GM04504 (cell line): ENCODE measurements at regions not wholly inside any gene's neighbourhood (a gene's known extent, or its start where the extent isn't known, plus 50 kb on each side); places are given as distances from the start of the nearest gene placed in this dataset.
"Not testable (repeated sequence)": the region's sequence is repeated elsewhere in the genome, so short reads cannot be mapped to it uniquely, and the experiment has no call there.

Experiments
- DNase-seq: peaks from one replicate; pipeline ENCODE4 v3.0.0-alpha.2; 2012; ENCODE audit warnings: low read depth

DNA sequence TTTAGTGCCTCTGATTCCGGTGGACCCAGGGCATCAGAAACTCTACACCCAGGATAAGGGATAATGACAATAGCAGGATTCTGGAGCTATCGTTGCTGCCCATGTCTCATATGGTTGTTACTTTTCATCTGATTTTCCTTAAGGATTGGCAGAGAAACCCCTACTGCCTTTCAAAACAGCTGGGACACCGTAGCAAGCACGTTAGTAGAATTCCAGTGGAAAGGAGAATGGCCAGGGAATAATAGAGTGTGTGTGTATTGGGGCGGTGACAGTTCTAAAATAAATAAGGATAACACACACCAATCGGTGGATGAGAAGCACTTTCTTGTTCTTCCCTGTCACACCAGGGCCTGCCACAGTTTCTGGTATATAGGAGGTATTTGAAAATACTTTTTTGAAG is 251.8 kb downstream of the HAPSTR1 start:
- DNase-seq, result no peak

DNA sequence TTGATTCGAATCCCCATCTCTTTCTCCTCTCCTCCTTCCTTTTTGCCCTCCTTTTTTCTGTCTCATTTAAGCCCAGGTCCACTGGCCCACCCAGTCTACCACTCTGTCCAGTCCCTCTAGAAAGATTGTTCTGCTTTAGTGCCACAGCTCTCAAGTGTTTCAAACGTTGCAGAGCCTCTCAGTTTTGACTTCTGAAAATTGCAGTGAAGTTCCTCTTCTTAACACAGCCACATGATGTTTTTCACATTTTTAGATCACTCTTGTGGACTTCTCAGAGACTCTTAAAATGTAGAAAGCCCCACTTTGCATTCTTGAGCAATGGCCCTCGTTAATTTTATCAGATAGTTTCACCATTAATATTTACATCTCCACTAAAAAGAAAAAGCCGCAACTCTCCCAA is 253.1 kb downstream of the HAPSTR1 start:
- no peak for DNase-seq

DNA sequence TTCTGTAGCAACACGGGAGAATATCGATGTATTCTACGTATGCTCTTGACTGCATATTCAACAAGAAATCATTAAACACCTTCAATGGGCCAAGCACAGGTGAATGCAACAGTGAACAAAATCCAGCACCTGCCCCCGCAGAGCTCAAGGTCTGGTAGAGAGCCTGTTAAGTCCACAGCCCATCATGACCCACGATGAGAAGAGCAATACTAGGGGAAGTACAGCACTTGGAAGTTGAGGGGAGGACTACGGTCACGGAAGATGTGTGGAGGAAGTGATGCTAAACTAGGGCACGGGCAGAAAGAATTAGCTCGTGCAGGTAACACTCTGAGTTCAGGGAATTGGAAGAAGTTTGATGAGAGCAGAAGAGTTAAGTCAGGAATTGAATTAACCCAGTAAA is 253.6 kb downstream of the HAPSTR1 start:
- no peak for DNase-seq

DNA sequence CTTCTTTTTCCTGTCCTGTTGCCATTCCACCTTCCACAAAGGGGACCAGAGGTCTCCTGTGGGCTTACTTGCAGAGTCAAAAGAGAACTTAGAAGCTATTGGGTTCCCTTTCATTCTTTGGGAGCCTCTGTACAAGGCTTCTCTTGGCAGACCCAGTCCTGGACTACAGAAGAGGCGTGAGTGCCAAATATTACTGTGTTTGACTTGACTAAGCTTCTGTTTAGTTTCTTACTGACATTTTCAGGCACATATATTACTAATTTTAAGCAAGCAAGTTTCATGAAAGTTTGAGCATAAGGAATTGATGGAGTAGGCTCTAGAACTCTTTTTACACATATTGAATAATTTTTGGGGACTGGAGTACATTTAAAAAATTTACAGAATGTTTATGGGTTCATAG is 254.4 kb downstream of the HAPSTR1 start:
- DNase-seq, result no peak

DNA sequence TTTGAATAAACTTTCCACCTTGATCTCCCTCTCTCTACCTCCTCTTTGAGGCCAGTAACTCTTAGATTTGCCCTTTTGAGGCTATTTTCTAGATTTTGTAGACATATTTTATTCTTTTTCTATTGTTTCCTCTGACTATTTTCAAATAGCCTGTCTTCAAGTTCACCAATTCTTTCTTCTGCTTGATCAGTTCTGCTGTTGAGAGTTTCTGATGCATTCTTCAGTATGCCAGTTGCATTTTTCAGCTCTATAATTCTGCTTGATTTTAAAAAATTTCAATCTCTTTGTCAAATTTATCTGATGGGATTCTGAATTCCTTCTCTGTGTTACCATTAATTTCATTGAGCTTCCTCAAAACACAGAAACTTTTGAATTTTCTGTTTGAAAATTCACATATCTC is 257.5 kb downstream of the HAPSTR1 start:
- no peak for DNase-seq

DNA sequence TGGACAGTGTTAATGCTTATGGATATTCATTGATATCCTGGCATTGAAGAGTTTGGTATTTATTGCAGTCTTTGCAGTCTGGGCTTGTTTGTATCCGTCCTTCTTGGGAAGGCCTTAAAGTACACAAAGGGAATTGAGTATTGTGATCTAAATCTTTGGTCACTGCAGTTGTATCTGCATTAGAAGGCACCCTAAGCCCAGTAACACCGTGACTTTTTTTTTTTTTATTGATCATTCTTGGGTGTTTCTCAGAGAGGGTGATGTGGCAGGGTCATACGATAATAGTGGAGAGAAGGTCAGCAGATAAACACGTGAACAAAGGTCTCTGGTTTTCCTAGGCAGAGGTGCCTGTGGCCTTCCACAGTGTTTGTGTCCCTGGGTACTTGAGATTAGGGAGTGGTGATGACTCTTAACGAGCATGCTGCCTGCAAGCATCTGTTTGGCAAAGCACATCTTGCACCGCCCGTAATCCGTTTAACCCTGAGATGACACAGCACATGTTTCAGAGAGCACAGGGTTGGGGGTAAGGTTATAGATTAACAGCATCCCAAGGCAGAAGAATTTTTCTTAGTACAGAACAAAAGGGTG is 258.0 kb downstream of the HAPSTR1 start:
- DNase-seq, result not testable (repeated sequence)

DNA sequence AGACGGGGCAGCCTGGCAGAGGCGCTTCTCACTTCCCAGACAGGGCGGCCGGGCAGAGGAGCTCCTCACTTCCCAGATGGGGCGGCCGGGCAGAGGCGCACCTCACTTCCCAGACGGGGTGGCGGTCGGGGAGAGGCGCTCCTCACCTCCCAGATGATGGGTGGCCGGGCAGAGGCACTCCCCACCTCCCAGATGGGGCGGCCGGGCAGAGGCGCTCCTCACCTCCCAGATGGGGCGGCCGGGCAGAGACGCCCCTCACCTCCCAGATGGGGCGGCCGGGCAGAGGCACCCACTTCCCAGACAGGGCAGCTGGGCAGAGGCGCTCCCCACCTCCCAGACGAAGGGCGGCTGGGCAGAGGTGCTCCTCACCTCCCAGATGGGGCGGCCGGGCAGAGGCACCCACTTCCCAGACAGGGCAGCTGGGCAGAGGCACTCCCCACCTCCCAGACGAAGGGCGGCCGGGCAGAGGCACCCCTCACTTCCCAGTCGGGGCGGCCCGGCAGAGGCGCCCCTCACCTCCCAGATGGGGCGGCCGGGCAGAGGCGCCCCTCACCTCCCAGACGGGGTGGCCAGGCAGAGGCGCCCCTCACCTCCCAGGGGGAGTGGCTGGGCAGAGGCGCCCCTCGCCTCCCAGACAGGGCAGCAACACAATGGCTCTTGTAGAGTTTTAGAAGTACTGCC is 258.8 kb downstream of the HAPSTR1 start:
- not testable (repeated sequence) for DNase-seq

DNA sequence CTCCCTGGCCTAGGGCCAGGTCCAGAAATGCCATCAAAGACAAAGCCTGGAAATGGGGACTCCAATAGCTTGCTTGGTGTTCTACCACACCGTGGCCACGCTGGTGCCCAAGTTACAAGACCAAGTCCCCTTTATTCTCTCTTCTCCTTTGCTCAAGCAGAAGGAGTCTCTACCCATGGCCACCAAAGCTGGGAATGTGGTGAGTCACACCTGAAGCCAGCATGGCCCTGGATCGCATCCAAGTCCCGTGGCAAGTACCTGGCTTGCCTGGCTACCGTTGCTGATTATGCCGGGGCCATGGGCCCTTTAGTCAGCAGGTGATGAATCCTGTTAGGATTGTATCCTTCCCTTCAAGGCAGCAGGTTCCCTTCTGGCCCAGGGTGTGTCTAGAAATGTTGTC is 260.0 kb downstream of the HAPSTR1 start:
- DNase-seq, result no peak

DNA sequence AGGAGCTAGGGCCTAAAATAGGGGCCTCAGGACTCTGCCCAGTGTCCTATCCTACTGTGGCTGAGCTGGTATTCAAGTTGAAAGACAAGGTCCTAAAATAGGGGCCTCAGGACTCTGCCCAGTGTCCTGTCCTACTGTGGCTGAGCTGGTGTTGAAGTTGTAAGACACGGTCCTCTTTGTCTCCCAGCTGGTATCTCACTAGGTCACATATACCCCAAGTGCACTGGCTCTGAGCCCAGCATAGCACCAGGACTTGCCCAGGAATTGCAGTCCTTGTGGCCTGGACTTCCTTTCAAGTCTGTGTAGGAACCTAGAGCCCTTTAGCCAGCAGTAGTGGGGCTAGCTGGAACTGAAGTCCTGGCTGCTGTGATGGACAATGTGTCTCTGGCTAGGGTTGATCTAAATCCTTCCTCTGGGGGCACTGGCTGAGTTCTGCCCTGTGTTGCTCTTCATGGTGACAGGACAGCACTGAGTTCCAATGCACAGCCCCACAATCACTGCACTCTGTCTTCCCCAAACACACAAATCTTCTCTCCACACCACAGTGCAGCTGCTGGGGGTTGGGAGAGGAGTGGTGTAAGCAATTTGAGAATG is 260.5 kb downstream of the HAPSTR1 start:
- no peak for DNase-seq

DNA sequence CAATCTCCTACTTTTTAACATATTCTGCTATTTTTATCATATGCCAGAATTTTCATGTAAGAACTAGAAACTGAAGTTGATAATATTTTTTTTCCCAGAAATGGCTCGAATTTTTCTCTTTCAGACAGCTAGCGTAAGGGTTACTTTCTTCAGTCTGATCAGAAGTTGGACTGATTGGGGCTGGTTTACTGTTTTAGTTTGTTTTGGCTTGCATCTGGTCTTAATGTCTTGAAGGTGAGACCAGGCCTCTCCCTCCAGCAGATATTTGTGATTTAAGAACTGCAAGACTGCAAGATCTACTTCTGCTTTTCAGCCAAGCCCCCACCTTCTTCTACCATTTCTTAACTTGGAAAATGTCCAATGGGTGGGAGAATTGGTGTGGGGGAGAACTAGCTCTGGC is 266.4 kb downstream of the HAPSTR1 start:
- DNase-seq, result no peak

DNA sequence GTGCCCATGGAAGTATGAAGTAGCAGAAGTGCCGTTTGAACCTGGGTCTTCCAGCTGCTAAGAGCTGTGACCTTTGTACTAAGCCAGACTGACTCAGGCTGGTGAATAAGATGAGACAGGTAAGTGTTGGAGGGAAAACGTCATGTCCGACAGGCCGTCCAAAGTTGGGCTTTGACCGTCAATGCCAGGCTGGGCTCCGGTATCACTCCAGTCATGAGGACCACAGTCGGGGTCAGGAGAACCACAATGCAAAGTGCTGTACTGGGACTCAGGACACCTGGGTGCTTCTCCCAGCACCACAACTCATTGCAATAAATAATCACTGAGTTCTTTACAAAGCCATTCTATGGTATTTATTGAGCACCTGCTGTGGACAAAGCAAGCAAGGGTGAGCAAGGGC is 268.6 kb downstream of the HAPSTR1 start:
- no peak for DNase-seq

DNA sequence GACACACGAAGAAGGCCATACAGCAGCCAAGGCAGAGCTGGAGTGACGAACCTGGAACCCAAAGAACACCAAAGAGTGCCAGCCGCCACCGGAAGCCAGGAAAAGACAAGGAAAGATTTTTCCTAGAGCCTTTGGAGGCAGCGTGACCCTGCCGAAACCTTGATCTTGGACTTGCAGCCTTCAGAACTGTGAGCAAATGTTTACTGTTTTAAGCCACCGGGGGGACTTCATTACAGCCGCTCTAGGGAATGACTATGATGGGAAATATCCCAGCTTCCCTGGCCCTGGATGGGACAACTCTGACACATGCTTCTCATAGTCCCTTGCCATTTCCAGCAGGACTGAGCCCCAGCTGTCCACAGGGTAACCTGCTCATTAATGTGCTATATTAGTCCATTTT is 270.6 kb downstream of the HAPSTR1 start:
- DNase-seq, result no peak

DNA sequence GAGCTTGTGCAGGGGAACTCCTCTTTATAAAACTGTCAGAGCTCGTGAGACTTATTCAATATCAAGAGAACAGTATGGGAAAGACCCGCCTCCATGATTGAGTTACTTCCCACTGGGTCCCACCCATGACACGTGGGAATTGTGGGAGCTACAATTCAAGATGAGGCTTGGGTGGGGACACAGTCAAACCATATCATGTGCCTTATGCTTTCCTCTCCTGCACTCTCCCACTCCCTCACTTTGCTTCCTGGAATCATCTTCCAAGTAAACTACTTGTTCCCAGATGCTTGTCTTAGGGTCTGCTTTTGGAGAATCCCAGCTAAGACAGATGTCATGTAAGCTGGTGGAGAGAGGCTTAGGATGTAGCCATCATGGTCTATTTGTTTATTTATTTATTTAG is 271.2 kb downstream of the HAPSTR1 start:
- DNase-seq, result no peak

DNA sequence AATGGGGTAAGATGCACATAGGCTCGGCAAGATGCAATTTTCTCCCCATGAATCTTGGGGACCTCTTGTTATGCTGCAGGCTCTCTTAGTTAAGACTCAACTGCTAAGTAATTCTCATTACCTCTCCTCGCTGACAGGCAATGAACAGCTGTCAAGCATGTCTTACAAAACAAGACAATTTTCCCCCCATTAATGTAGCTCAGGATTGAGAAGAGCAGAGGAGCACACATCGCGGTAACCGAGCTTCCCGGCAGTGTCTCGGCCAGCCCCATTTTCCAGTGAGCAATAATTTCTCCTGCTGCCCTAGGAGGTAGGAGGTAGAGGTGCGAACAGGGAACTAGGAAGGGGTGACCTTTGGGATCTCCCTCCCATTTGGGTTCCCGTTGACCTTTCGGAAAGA is 272.1 kb downstream of the HAPSTR1 start:
- DNase-seq, result no peak

DNA sequence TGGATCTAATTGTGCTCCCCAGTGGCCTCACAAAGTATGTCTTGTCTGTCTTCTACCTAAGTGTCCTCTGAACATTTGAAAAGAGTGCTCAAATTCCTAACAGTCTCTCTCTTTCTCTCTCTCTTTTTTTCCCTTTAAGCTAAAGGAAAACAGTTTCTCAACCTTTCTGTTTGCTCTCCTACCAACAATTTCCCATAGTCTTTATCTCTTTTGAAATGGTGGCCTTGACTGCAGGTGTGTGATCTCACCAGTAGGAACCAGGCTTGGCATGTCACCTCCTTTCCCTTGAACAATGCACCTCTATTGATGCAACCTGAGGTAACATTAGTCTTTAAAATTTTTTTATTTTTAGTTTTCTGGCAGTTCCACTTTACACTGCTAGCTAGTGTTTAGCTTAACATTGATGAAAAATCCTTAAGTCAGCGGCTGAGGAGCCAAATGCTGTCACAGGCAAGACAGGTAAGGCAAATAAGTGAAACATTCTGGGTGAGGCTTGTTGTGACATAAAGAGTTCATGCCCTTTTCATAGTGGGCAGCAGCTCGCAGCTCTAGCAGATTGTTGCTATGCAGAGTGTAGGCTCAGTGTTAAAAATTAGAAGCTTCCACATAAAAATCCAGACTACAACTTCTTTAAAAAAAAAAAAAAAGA is 273.4 kb downstream of the HAPSTR1 start:
- DNase-seq, result no peak

DNA sequence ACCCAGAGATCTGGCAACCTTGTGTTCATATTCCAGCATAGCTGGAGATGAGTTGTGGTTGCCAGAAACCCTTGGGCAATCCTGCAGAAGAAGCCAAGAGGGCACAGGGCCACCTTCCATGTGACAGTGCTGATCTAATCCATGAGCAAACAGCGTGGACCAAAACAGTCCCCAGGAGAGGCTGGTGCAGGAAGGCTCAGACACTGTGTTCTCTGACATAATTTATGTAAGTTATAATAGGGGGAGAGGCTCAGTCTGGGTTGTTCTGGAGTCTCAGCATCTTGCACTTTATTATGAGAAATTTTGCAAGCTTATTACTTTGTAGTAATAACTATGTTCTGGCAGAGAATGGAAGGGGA is 273.9 kb downstream of the HAPSTR1 start:
- DNase-seq, result no peak

DNA sequence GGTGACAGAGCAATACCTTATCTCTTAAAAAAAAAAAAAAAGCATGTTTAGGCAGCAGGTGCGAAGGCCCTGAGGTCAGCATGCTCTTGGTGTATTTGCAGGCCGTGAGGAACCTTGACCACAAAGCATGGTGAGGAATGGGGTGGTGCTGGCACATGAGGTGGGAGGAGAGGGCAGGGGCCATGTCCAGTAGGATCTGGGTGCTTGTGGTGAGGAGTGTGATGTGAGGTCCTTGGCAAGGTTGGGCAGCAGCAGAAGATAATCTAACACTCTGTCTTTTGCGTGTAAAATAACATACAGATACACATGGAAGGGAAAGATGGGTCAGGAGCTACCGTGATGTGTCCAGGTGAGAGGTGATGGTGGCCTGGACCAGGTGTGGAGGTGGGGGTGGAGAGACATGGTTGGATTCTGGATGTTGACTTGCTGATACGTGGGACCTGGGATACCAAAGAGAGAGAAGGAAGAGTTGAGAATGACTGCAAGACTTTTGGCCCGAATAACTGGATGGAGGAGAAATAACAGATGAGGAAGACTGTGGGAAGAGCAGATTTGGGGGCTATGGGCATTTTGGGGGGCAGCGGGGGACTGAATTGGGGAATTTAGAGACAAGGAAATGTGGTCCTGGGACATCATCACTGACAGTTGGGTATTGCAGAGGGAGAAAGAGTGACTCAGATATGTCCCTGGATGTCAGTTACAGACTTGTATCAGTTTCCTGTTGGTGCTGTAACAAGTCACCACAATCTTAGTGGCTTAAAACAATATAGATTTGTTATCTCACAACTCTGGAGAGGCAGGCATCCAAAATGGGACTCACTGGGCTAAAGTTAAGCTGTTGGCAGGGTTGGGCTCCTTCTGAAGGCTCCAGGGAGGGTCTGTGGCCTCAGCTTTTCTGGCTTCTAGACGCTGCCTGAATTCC is 274.9 kb downstream of the HAPSTR1 start:
- DNase-seq, result no peak

DNA sequence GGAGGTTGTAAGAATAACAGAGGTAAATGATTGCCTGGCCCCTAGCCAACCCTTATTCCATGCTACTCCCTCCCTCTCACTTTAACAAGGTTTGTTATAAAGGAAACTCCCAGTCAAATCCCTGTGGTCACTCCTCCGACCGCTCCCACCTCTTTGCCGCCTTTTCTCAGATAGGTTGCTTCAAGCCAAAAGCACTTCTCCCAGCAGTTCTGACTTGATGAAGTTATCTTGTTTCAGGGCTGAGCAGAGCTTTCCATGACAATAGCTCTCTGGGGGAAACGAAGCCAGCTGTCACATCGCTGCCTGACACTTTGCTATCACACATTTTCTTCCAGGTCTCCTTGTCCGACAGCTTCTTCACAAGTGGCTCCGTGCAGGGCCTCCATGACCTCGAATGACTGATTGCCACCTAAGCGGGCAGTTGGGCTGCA is 278.6 kb downstream of the HAPSTR1 start:
- DNase-seq, result no peak

DNA sequence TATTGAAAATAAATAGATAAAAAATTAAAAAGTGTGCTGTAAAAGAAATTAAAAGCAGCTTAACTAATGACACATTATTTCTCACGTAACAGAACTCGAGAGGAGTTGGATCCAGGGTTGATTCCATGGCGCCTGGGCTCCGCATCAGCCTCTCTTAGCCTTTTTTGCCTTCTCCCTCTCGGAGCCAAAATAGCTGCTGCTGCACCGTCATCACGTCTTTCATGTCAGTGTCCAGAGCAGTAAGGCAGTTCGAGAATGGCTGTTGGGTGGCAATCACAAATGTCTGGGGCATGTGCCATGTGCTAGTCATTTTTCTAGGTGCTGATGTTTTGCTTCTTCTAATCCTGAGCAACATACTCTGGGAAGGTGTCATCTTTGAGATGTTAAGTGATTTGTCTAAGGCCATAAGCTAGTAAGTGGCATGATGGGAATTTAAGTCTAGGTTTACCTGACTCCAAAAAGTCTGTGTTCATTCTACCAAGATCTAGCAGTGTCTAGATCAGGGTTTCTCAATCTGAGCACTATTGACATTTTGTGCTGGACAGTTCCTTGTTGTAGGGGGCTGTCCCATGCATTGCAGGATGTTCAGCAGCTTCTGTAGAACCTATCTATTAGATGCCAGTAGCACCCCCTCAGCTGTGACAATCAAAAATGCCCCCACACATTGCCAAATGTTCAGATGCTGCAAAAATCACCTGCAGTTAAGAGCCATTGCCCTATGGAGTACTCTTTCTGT is 280.4 kb downstream of the HAPSTR1 start:
- no peak for DNase-seq

DNA sequence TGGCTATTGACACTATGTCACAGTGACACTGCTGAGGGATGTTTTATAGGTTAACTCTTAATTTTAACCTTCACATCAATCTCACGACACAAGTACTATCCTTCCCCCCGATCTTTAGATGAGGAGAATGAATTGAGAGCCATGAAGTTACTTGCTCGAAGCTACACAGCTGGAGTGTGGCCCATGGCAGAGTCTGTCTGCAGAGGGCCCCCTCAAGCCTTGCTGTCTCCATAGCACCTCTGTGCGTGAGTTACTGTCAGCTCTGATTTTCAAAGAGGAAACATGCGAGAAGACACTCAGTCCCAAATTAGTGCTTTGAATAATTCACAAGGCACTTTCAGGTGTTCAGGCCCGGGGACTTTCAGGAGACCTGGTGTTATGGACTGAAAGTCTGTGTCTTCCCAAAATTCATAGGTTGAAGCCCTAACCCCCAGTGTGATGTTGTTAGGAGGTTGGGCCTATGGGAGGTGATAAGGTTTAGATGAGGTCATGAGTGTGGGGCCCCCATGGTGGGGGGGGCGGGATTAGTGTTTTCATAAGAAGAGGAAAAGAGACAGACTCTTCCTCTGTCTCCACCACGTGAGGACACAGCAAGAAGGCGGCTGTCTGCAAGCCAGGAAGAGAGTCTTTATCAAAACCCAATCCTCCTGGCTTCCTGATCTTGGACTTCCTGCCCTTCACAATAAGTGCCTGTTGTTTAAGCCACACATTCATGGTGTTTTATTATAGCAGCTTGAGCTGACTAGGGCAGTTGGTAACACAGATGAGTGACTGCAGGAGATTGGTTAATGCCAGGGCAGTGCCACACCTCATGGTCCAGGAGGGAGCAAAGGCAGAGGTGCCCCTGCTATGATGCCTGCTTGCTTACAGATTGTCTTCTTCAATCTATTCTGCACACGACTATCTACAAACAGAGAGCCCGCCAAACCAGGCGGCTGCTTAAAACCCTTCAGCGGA is 281.8 kb downstream of the HAPSTR1 start:
- no peak for DNase-seq
